ENCODE measurements at regions not wholly inside any gene's neighbourhood (a gene's known extent, or its start where the extent isn't known, plus 50 kb on each side); places are given as distances from the start of the nearest gene placed in this dataset.

GRCh38 chr7:24192691-24193090 lies 91.3 kb upstream of the NPY start:
- Histone ChIP-seq H3K4me3 (replicated peaks in 1 of 3; ENCODE audit: insufficient read depth in 1 of 3, low read depth in 1 of 3, low read length in 3 of 3) (no peak overlapping the region), H2AFZ (ENCODE audit: low read depth, low read length) (no peak overlapping the region), H3K9me1 (replicated peaks; ENCODE audit: control insufficient read depth, extremely low read depth, insufficient read depth, low read length) (no peaks in the 10 kb centered on the region), H3K27me3 (ENCODE audit: control insufficient read depth in 2 of 2, insufficient read depth in 2 of 2, low read length in 2 of 2) (no peaks in the 10 kb centered on the region), H3K4me1 (ENCODE audit: control insufficient read depth, extremely low read depth, insufficient read depth, low read length) (no peaks in the 10 kb centered on the region), H4K20me1 (replicated peaks; ENCODE audit: control insufficient read depth, extremely low read depth, insufficient read depth, low read length) (no peaks in the 10 kb centered on the region), H3K9ac (replicated peaks; ENCODE audit: extremely low read depth, insufficient read depth, low read length) (no peak overlapping the region), H3K36me3 (ENCODE audit: control insufficient read depth in 2 of 2, extremely low read depth in 1 of 2, insufficient read depth in 2 of 2, low read length in 2 of 2) (no peaks in the 10 kb centered on the region), H3K27ac (ENCODE audit: insufficient read depth, low read depth, low read length) (no peak overlapping the region), H3K79me2 (ENCODE audit: control insufficient read depth, insufficient read depth, low read length) (no peaks in the 10 kb centered on the region), H3K4me2 (ENCODE audit: insufficient read depth, low read length) (no peak overlapping the region), H3K9me3 (replicated peaks; ENCODE audit: control insufficient read depth, insufficient read depth, low read length) (no peaks in the 10 kb centered on the region)
- FAIRE-seq (no peak), DNase-seq (ENCODE audit: low read depth, low spot score) (no peak)
- ChIA-PET POLR2A (no interaction called here), CTCF (no interaction called here)
- dilution Hi-C loops (cut with MboI; ENCODE audit: extremely low pct_ligation_motif_present, low sequenced_read_pairs), result no loop called here
- BruUV-seq (replicated peaks), result no TSS peak
- intact Hi-C loops (cut with micrococcal nuclease), result no loop called here
- TF ChIP-seq GATA2 (IDR thresholded peaks at IDR 0.05; ENCODE audit: insufficient read depth, insufficient read length, low read depth, low read length) (no peak), POLR2AphosphoS5 (IDR thresholded peaks at IDR 0.05; ENCODE audit: insufficient read depth, low read depth, low read length) (no peak), FOS (IDR thresholded peaks at IDR 0.05; ENCODE audit: borderline replicate concordance, insufficient read depth, low read length) (no peak), EZH2 (IDR thresholded peaks at IDR 0.05; ENCODE audit: borderline replicate concordance, low read depth, low read length, severe bottlenecking) (no peak), POLR2A (IDR thresholded peaks at IDR 0.05; ENCODE audit: low read depth, low read length) (no peak), JUN (IDR thresholded peaks at IDR 0.05; ENCODE audit: borderline replicate concordance, insufficient read depth, insufficient read length, low read depth) (no peak), MAX (IDR thresholded peaks at IDR 0.05; ENCODE audit: insufficient read depth, insufficient read length) (no peak), MYC (IDR thresholded peaks at IDR 0.05; ENCODE audit: low read depth, low read length) (no peak)
- TF ChIP-seq, protein P1, sequence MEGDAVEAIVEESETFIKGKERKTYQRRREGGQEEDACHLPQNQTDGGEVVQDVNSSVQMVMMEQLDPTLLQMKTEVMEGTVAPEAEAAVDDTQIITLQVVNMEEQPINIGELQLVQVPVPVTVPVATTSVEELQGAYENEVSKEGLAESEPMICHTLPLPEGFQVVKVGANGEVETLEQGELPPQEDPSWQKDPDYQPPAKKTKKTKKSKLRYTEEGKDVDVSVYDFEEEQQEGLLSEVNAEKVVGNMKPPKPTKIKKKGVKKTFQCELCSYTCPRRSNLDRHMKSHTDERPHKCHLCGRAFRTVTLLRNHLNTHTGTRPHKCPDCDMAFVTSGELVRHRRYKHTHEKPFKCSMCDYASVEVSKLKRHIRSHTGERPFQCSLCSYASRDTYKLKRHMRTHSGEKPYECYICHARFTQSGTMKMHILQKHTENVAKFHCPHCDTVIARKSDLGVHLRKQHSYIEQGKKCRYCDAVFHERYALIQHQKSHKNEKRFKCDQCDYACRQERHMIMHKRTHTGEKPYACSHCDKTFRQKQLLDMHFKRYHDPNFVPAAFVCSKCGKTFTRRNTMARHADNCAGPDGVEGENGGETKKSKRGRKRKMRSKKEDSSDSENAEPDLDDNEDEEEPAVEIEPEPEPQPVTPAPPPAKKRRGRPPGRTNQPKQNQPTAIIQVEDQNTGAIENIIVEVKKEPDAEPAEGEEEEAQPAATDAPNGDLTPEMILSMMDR (IDR thresholded peaks at IDR 0.05; ENCODE audit: extremely low read depth in 1 of 2, insufficient read depth in 1 of 2, low read depth in 1 of 2, low read length in 2 of 2), result no peak

Measured in endothelial cell of umbilical vein (primary cell).